GM12892 (cell line): ENCODE measurements at regions not wholly inside any gene's neighbourhood (a gene's known extent, or its start where the extent isn't known, plus 50 kb on each side); places are given as distances from the start of the nearest gene placed in this dataset.

Experiments
- POLR2A ChIP-seq: IDR thresholded peaks from 2 replicates; pipeline ENCODE4 v1.6.1; 2011; ENCODE audit warnings: low read depth, low read length, control low read depth
- TAF1 ChIP-seq: IDR thresholded peaks from 2 replicates; pipeline ENCODE4 v1.6.1; 2011; ENCODE audit warnings: low read depth, mild to moderate bottlenecking, control low read depth, low read length, borderline replicate concordance

DNA sequence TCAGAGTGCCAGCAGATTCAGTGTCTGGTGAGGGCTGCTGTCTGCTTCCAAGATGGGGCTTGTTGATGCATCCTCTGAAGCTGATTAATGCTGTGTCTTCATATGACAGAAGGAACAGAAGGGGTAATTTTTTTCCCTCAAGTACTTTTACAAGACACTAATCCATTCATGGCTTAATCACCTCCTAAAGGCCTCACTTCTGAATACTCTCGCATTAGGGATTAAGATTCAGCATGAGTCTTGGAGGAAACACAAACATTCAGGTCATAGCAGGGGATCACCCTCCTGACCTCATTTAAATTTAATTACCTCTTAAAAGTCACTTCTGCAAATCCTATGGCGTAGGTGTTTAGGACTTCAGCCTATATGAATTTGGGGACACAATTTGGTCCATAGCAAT lies 1145.5 kb upstream of the PCDH10 start:
- TF ChIP-seq TAF1 (no peak), POLR2A (no peak)
